Upper lobe of right lung (tissue), 1 donor: ENCODE measurements at regions not wholly inside any gene's neighbourhood (a gene's known extent, or its start where the extent isn't known, plus 50 kb on each side); places are given as distances from the start of the nearest gene placed in this dataset.

Experiments used
- ATAC-seq: fragments of 200-7000 bp; cut with Tn5 transposase; one replicate; pipeline ENCODE4 v1.9.1; 2020; ENCODE audit warnings: mild to moderate bottlenecking, moderate library complexity
- DNase-seq: peaks from one replicate; pipeline ENCODE4 v3.0.0-alpha.2; 2020
- H3K27ac ChIP-seq: fragments of 200-600 bp; one replicate; pipeline ENCODE4 v1.8.0; 2022
- H3K27me3 ChIP-seq: fragments of 200-600 bp; one replicate; pipeline ENCODE4 v1.8.0; 2022; ENCODE audit warnings: mild to moderate bottlenecking
- H3K36me3 ChIP-seq: fragments of 200-600 bp; one replicate; pipeline ENCODE4 v1.8.0; 2022
- H3K4me1 ChIP-seq: fragments of 200-600 bp; one replicate; pipeline ENCODE4 v1.8.0; 2022
- H3K4me3 ChIP-seq: fragments of 200-600 bp; one replicate; pipeline ENCODE4 v1.8.0; 2022; ENCODE audit warnings: mild to moderate bottlenecking
- H3K9me3 ChIP-seq: fragments of 200-600 bp; one replicate; pipeline ENCODE4 v1.8.0; 2022
- CTCF ChIP-seq: fragments of 200-600 bp; IDR thresholded peaks from one replicate; pipeline ENCODE4 v1.8.0; 2022; ENCODE audit warnings: antibody characterized with exemption
- intact Hi-C: fragments of 100-400 bp; cut with DNase I; formaldehyde crosslinking; loops from one replicate; pipeline ENCODE4 v1.11.0; 2022
- donor health status: DM: no; HTN: yes; CAD: no; lungs with severe emphysema.

GRCh38 chr9:81335879-81336421 lies 353.4 kb downstream of the TLE1 start:
- Histone ChIP-seq H3K27ac (no peak overlapping the region), H3K4me1 (no peaks in the 10 kb centered on the region), H3K4me3 (no peak overlapping the region), H3K9me3 (no peaks in the 10 kb centered on the region), H3K27me3 (no peaks in the 10 kb centered on the region), H3K36me3 (no peaks in the 10 kb centered on the region)
- ATAC-seq (no peak), DNase-seq (no peak)
- no peak for TF ChIP-seq CTCF
- intact Hi-C loops = no loop called here

GRCh38 chr9:81321551-81321950 lies 367.8 kb downstream of the TLE1 start:
- H3K36me3 ChIP-seq = no peaks in the 10 kb centered on the region
- H3K9me3 ChIP-seq = peaks cover 9% of the 10 kb centered on the region
- H3K27ac ChIP-seq = no peak overlapping the region
- H3K4me1 ChIP-seq = no peaks in the 10 kb centered on the region
- intact Hi-C loops = no loop called here
- H3K4me3 ChIP-seq = no peak overlapping the region
- DNase-seq (no peak), ATAC-seq (no peak)
- H3K27me3 ChIP-seq = no peaks in the 10 kb centered on the region
- no peak for TF ChIP-seq CTCF

- no peak for ATAC-seq
- DNase-seq = no peak
- no peak for TF ChIP-seq CTCF
- H3K9me3 ChIP-seq = peaks cover 9% of the 10 kb centered on the region
- no peaks in the 10 kb centered on the region for H3K27me3 ChIP-seq
- no peak overlapping the region for H3K4me3 ChIP-seq
- H3K4me1 ChIP-seq = no peaks in the 10 kb centered on the region
- H3K36me3 ChIP-seq = no peaks in the 10 kb centered on the region
- intact Hi-C loops = no loop called here
- no peak overlapping the region for H3K27ac ChIP-seq
Observed at GRCh38 chr9:81320909-81321482, 368.4 kb downstream of the TLE1 start.

GRCh38 chr9:81318571-81318970 lies 370.8 kb downstream of the TLE1 start:
- Histone ChIP-seq H3K27ac (no peak overlapping the region), H3K4me1 (no peaks in the 10 kb centered on the region), H3K9me3 (no peaks in the 10 kb centered on the region), H3K4me3 (no peak overlapping the region), H3K36me3 (no peaks in the 10 kb centered on the region), H3K27me3 (no peaks in the 10 kb centered on the region)
- no peak for DNase-seq
- no peak for TF ChIP-seq CTCF
- intact Hi-C loops = no loop called here
- ATAC-seq = no peak

- intact Hi-C loops = no loop called here
- ATAC-seq (no peak), DNase-seq (no peak)
- Histone ChIP-seq H3K4me1 (no peaks in the 10 kb centered on the region), H3K36me3 (no peaks in the 10 kb centered on the region), H3K27me3 (no peaks in the 10 kb centered on the region), H3K4me3 (no peak overlapping the region), H3K9me3 (no peaks in the 10 kb centered on the region), H3K27ac (no peak overlapping the region)
- no peak for TF ChIP-seq CTCF
Observed at GRCh38 chr9:81317939-81318338, 371.4 kb downstream of the TLE1 start.

GRCh38 chr9:81317223-81317622 lies 372.1 kb downstream of the TLE1 start:
- Histone ChIP-seq H3K36me3 (no peaks in the 10 kb centered on the region), H3K4me3 (no peak overlapping the region), H3K9me3 (no peaks in the 10 kb centered on the region), H3K27me3 (no peaks in the 10 kb centered on the region), H3K4me1 (no peaks in the 10 kb centered on the region), H3K27ac (no peak overlapping the region)
- intact Hi-C loops = no loop called here
- no peak for TF ChIP-seq CTCF
- ATAC-seq (no peak), DNase-seq (no peak)
